WTC11 (cell line): ENCODE measurements at regions not wholly inside any gene's neighbourhood (a gene's known extent, or its start where the extent isn't known, plus 50 kb on each side); places are given as distances from the start of the nearest gene placed in this dataset.

Source experiments
- ATAC-seq: fragments of 200-7000 bp; cut with Tn5 transposase; 2 replicates; pipeline ENCODE4 v1.10.0; 2021; ENCODE audit warnings: mild to moderate bottlenecking, moderate library complexity
- CTCF ChIA-PET: fragments of 300-600 bp; sonication (Branson Sonifier 250); formaldehyde crosslinking; loops from one replicate; lab custom pipeline; 2021; ENCODE audit warnings: antibody characterized with exemption; lab: Charles Lee
- POLR2A ChIA-PET: fragments of 350-600 bp; sonication (Branson Sonifier 250); formaldehyde crosslinking; loops from one replicate; lab custom pipeline; 2021; ENCODE audit warnings: antibody characterized with exemption; lab: Charles Lee
- DNase-seq: peaks from one replicate; pipeline ENCODE4 v3.0.0; 2021; ENCODE audit warnings: low spot score
- H3K27ac Mint-ChIP-seq: 2 replicates; pipeline ENCODE4 v1.8.0; 2021; ENCODE audit warnings: mixed read lengths
- H3K27me3 Mint-ChIP-seq: 2 replicates; pipeline ENCODE4 v1.8.0; 2021; ENCODE audit warnings: low read depth, mild to moderate bottlenecking, moderate library complexity, mixed read lengths
- H3K36me3 Mint-ChIP-seq: 2 replicates; pipeline ENCODE4 v1.8.0; 2021; ENCODE audit warnings: mixed read lengths
- H3K4me1 Mint-ChIP-seq: 2 replicates; pipeline ENCODE4 v1.8.0; 2022; ENCODE audit warnings: mixed read lengths
- H3K4me3 Mint-ChIP-seq: 2 replicates; pipeline ENCODE4 v1.8.0; 2021; ENCODE audit warnings: mild to moderate bottlenecking, moderate library complexity, mixed read lengths
- H3K9me3 Mint-ChIP-seq: 2 replicates; pipeline ENCODE4 v1.8.0; 2021; ENCODE audit warnings: mixed read lengths
- ESRRA ChIP-seq: sonication (generic); formaldehyde crosslinking; IDR thresholded peaks from 2 replicates; pipeline ENCODE4 v1.8.1; 2022; ENCODE audit warnings: mild to moderate bottlenecking, missing genetic modification reagents, borderline replicate concordance
- GABPB1 ChIP-seq: sonication (generic); formaldehyde crosslinking; IDR thresholded peaks from 2 replicates; pipeline ENCODE4 v1.8.1; 2023; ENCODE audit warnings: mild to moderate bottlenecking, missing genetic modification reagents
- GRHL2 ChIP-seq: fragments of 250-450 bp; sonication (Bioruptor Pico); IDR thresholded peaks from 2 replicates; pipeline ENCODE4 v1.8.0; 2022; ENCODE audit warnings: mild to moderate bottlenecking, moderate library complexity; ENCODE audit not compliant: insufficient replicate concordance, severe bottlenecking
- GTF2I ChIP-seq: fragments of 250-450 bp; sonication (Bioruptor Pico); conservative IDR thresholded peaks from 2 replicates; pipeline ENCODE4 v1.4.0; 2021; ENCODE audit warnings: mild to moderate bottlenecking
- IRF2 ChIP-seq: sonication (generic); formaldehyde crosslinking; IDR thresholded peaks from 2 replicates; pipeline ENCODE4 v1.8.0; 2022; ENCODE audit warnings: low read depth, missing genetic modification reagents, borderline replicate concordance
- JAZF1 ChIP-seq: fragments of 250-450 bp; sonication (Bioruptor Pico); IDR thresholded peaks from 2 replicates; pipeline ENCODE4 v1.9.0; 2021; ENCODE audit warnings: moderate library complexity, mild to moderate bottlenecking, inconsistent platforms
- JUN ChIP-seq: sonication (generic); formaldehyde crosslinking; IDR thresholded peaks from 2 replicates; pipeline ENCODE4 v1.8.0; 2023; ENCODE audit warnings: mild to moderate bottlenecking, missing genetic modification reagents
- MYBL2 ChIP-seq: sonication (generic); formaldehyde crosslinking; IDR thresholded peaks from 2 replicates; pipeline ENCODE4 v1.8.1; 2023; ENCODE audit warnings: mild to moderate bottlenecking, moderate library complexity, missing genetic modification reagents
- NFATC4 ChIP-seq: fragments of 250-450 bp; sonication (Bioruptor Pico); IDR thresholded peaks from 2 replicates; pipeline ENCODE4 v1.9.0; 2021; ENCODE audit warnings: mild to moderate bottlenecking
- NFYB ChIP-seq: sonication (generic); formaldehyde crosslinking; conservative IDR thresholded peaks from 2 replicates; pipeline ENCODE4 v1.8.0; 2022; ENCODE audit warnings: low read depth, missing genetic modification reagents
- NR1H2 ChIP-seq: sonication (generic); formaldehyde crosslinking; IDR thresholded peaks from 2 replicates; pipeline ENCODE4 v1.9.0; 2021; ENCODE audit warnings: mild to moderate bottlenecking, moderate library complexity, missing genetic modification reagents
- OVOL2 ChIP-seq: fragments of 250-450 bp; sonication (Bioruptor Pico); IDR thresholded peaks from 2 replicates; pipeline ENCODE4 v1.9.0; 2021; ENCODE audit warnings: mild to moderate bottlenecking, borderline replicate concordance
- TEAD1 ChIP-seq: sonication (generic); formaldehyde crosslinking; IDR thresholded peaks from 2 replicates; pipeline ENCODE4 v1.8.0; 2022; ENCODE audit warnings: mild to moderate bottlenecking, missing genetic modification reagents
- ZNF121 ChIP-seq: sonication (generic); formaldehyde crosslinking; IDR thresholded peaks from 2 replicates; pipeline ENCODE4 v1.8.0; 2023; ENCODE audit warnings: missing genetic modification reagents
- ZNF232 ChIP-seq: sonication (generic); formaldehyde crosslinking; IDR thresholded peaks from 2 replicates; pipeline ENCODE4 v1.8.0; 2022; ENCODE audit warnings: mild to moderate bottlenecking, missing genetic modification reagents
- ZNF263 ChIP-seq: sonication (generic); formaldehyde crosslinking; IDR thresholded peaks from 2 replicates; pipeline ENCODE4 v1.8.1; 2022; ENCODE audit warnings: low read depth, mild to moderate bottlenecking, moderate library complexity, missing genetic modification reagents
- ZNF423 ChIP-seq: fragments of 250-450 bp; sonication (Bioruptor Pico); IDR thresholded peaks from 2 replicates; pipeline ENCODE4 v2.1.2; 2022; ENCODE audit warnings: mild to moderate bottlenecking, moderate library complexity
- ZNF671 ChIP-seq: fragments of 250-450 bp; sonication (Bioruptor Pico); IDR thresholded peaks from 2 replicates; pipeline ENCODE4 v1.8.0; 2021; ENCODE audit warnings: mild to moderate bottlenecking
- TF ChIP-seq, protein P1 (sequence below): sonication (generic); formaldehyde crosslinking; IDR thresholded peaks from 2 replicates; pipeline ENCODE4 v1.8.0; 2023; ENCODE audit warnings: missing genetic modification reagents
- TF ChIP-seq, protein P2 (sequence below): sonication (generic); formaldehyde crosslinking; IDR thresholded peaks from 2 replicates; pipeline ENCODE4 v1.8.0; 2022; ENCODE audit warnings: mild to moderate bottlenecking, missing genetic modification reagents
- TF ChIP-seq, protein P3 (sequence below): sonication (generic); formaldehyde crosslinking; IDR thresholded peaks from 2 replicates; pipeline ENCODE4 v1.8.1; 2023; ENCODE audit warnings: mild to moderate bottlenecking, moderate library complexity, missing genetic modification reagents
- TF ChIP-seq, protein P4 (sequence below): sonication (generic); formaldehyde crosslinking; IDR thresholded peaks from 2 replicates; pipeline ENCODE4 v1.8.0; 2022; ENCODE audit warnings: mild to moderate bottlenecking, missing genetic modification reagents
- TF ChIP-seq, protein P5 (sequence below): sonication (generic); formaldehyde crosslinking; IDR thresholded peaks from 2 replicates; pipeline ENCODE4 v1.8.0; 2023; ENCODE audit warnings: mild to moderate bottlenecking, missing genetic modification reagents
- TF ChIP-seq, protein P6 (sequence below): sonication (generic); formaldehyde crosslinking; IDR thresholded peaks from 2 replicates; pipeline ENCODE4 v1.8.0; 2022; ENCODE audit warnings: mild to moderate bottlenecking, missing genetic modification reagents
- TF ChIP-seq, protein P7 (sequence below): sonication (generic); formaldehyde crosslinking; IDR thresholded peaks from 2 replicates; pipeline ENCODE4 v1.8.0; 2022; ENCODE audit warnings: mild to moderate bottlenecking, missing genetic modification reagents

DNA sequence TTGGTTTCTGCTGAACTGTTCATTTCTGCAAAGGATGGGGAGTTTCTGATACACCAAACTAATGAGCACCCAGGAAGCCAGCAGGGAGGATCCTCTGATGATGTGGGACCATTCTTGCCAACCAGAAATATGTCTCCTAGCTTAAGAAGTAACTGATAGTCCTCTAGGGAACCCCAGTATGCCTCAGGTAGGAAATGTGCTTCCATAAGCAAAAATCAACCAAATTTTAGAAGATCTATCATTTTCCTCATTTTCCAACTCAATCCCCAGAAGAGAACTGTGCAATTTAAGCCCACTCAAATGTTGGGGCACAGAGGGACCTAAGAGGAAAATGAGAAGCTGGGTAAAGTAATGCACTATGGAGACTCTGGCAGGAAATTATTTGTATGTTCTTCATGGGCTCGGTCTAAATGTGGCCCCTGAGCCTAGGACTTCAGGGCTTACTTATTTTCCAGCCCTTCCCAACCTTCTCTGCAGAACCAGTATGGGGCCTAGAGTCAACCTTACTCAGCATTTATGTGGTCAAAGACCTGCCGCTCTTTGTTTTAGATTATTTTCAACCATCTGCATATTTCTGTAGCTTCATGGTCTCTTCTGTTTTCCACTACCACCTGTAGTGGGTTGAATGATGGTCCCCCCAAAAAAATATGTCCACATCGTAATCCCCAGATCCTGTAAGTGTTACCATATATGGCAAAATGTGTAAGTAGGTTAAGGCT lies 359.8 kb upstream of the CDH4 start:
- TF ChIP-seq, protein P1, sequence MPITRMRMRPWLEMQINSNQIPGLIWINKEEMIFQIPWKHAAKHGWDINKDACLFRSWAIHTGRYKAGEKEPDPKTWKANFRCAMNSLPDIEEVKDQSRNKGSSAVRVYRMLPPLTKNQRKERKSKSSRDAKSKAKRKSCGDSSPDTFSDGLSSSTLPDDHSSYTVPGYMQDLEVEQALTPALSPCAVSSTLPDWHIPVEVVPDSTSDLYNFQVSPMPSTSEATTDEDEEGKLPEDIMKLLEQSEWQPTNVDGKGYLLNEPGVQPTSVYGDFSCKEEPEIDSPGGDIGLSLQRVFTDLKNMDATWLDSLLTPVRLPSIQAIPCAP (CRISPR knock-in tag): no peak
- TF ChIP-seq ESRRA (CRISPR knock-in tag) (no peak), ZNF121 (CRISPR knock-in tag) (no peak), ZNF671 (CRISPR knock-in tag) (no peak), IRF2 (CRISPR knock-in tag) (no peak), OVOL2 (CRISPR knock-in tag) (no peak), GTF2I (CRISPR knock-in tag) (no peak), GRHL2 (CRISPR knock-in tag) (no peak)
- TF ChIP-seq, protein P2, sequence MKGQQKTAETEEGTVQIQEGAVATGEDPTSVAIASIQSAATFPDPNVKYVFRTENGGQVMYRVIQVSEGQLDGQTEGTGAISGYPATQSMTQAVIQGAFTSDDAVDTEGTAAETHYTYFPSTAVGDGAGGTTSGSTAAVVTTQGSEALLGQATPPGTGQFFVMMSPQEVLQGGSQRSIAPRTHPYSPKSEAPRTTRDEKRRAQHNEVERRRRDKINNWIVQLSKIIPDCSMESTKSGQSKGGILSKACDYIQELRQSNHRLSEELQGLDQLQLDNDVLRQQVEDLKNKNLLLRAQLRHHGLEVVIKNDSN: no peak
- TF ChIP-seq, protein P3, sequence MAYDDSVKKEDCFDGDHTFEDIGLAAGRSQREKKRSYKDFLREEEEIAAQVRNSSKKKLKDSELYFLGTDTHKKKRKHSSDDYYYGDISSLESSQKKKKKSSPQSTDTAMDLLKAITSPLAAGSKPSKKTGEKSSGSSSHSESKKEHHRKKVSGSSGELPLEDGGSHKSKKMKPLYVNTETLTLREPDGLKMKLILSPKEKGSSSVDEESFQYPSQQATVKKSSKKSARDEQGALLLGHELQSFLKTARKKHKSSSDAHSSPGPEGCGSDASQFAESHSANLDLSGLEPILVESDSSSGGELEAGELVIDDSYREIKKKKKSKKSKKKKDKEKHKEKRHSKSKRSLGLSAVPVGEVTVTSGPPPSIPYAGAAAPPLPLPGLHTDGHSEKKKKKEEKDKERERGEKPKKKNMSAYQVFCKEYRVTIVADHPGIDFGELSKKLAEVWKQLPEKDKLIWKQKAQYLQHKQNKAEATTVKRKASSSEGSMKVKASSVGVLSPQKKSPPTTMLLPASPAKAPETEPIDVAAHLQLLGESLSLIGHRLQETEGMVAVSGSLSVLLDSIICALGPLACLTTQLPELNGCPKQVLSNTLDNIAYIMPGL (CRISPR knock-in tag): no peak
- TF ChIP-seq, all 79 proteins: peak for 0
- Mint-ChIP-seq H3K4me3 (no peak overlapping the region), H3K27me3 (peaks cover 34% of the 10 kb centered on the region), H3K9me3 (peaks cover 13% of the 10 kb centered on the region; the same call in 1 of the 2 replicates), H3K4me1 (peaks cover 11% of the 10 kb centered on the region), H3K27ac (no peak overlapping the region), H3K36me3 (no peaks in the 10 kb centered on the region)
- no peak for ATAC-seq
- POLR2A ChIA-PET: no interaction called here
- CTCF ChIA-PET: no interaction called here
- no peak for DNase-seq

DNA sequence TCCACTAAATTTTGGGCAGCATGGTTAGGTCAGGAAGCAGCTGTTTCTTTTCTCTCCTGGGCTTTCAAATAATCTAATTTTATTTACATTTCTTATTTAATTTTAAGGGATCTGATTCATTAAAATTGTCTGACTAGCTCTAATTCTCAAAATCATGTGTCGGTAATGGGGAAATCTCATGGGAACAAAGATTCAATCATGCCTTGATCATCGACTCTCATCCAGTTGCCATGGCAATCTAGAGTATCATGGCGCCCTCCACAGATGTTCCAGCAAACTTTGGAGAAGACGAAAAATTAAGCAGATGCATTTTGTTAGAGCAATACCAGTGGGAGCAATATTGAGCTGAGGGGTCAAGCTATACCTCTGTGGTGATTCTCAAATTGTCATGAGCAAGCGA lies 358.0 kb upstream of the CDH4 start:
- Mint-ChIP-seq H3K4me3 (no peak overlapping the region), H3K4me1 (peaks cover 24% of the 10 kb centered on the region), H3K9me3 (peaks cover 8% of the 10 kb centered on the region; the same call in 1 of the 2 replicates), H3K27me3 (peaks cover 18% of the 10 kb centered on the region), H3K36me3 (no peaks in the 10 kb centered on the region), H3K27ac (no peak overlapping the region)
- CTCF ChIA-PET: no interaction called here
- POLR2A ChIA-PET: no interaction called here
- no peak for ATAC-seq
- DNase-seq: no peak
- TF ChIP-seq ZNF232 (CRISPR knock-in tag) (no peak), GABPB1 (no peak), NR1H2 (no peak), JAZF1 (CRISPR knock-in tag) (no peak), ZNF423 (CRISPR knock-in tag) (no peak), ZNF263 (CRISPR knock-in tag) (no peak), TEAD1 (CRISPR knock-in tag) (no peak), NFYB (CRISPR knock-in tag) (no peak), NFATC4 (CRISPR knock-in tag) (no peak), JUN (CRISPR knock-in tag) (no peak), MYBL2 (CRISPR knock-in tag) (no peak), GRHL2 (CRISPR knock-in tag) (no peak)
- TF ChIP-seq, protein P4, sequence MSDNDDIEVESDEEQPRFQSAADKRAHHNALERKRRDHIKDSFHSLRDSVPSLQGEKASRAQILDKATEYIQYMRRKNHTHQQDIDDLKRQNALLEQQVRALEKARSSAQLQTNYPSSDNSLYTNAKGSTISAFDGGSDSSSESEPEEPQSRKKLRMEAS (CRISPR knock-in tag): no peak
- TF ChIP-seq, protein P5, sequence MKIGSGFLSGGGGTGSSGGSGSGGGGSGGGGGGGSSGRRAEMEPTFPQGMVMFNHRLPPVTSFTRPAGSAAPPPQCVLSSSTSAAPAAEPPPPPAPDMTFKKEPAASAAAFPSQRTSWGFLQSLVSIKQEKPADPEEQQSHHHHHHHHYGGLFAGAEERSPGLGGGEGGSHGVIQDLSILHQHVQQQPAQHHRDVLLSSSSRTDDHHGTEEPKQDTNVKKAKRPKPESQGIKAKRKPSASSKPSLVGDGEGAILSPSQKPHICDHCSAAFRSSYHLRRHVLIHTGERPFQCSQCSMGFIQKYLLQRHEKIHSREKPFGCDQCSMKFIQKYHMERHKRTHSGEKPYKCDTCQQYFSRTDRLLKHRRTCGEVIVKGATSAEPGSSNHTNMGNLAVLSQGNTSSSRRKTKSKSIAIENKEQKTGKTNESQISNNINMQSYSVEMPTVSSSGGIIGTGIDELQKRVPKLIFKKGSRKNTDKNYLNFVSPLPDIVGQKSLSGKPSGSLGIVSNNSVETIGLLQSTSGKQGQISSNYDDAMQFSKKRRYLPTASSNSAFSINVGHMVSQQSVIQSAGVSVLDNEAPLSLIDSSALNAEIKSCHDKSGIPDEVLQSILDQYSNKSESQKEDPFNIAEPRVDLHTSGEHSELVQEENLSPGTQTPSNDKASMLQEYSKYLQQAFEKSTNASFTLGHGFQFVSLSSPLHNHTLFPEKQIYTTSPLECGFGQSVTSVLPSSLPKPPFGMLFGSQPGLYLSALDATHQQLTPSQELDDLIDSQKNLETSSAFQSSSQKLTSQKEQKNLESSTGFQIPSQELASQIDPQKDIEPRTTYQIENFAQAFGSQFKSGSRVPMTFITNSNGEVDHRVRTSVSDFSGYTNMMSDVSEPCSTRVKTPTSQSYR: no peak
- TF ChIP-seq, protein P6, sequence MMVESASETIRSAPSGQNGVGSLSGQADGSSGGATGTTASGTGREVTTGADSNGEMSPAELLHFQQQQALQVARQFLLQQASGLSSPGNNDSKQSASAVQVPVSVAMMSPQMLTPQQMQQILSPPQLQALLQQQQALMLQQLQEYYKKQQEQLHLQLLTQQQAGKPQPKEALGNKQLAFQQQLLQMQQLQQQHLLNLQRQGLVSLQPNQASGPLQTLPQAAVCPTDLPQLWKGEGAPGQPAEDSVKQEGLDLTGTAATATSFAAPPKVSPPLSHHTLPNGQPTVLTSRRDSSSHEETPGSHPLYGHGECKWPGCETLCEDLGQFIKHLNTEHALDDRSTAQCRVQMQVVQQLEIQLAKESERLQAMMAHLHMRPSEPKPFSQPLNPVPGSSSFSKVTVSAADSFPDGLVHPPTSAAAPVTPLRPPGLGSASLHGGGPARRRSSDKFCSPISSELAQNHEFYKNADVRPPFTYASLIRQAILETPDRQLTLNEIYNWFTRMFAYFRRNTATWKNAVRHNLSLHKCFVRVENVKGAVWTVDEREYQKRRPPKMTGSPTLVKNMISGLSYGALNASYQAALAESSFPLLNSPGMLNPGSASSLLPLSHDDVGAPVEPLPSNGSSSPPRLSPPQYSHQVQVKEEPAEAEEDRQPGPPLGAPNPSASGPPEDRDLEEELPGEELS (CRISPR knock-in tag): no peak
- TF ChIP-seq, protein P7, sequence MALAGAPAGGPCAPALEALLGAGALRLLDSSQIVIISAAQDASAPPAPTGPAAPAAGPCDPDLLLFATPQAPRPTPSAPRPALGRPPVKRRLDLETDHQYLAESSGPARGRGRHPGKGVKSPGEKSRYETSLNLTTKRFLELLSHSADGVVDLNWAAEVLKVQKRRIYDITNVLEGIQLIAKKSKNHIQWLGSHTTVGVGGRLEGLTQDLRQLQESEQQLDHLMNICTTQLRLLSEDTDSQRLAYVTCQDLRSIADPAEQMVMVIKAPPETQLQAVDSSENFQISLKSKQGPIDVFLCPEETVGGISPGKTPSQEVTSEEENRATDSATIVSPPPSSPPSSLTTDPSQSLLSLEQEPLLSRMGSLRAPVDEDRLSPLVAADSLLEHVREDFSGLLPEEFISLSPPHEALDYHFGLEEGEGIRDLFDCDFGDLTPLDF: no peak
